Endothelial cell of umbilical vein (primary cell): ENCODE measurements at regions not wholly inside any gene's neighbourhood (a gene's known extent, or its start where the extent isn't known, plus 50 kb on each side); places are given as distances from the start of the nearest gene placed in this dataset.

Source experiments
- BruUV-seq: library from RNA; stranded (reverse); fragments of 400-500 nt; replicated peaks from 2 replicates; lab custom pipeline; 2021; lab: Mats Ljungman, UMichigan
- CTCF ChIA-PET: fragments of 300-600, 350-600 bp; sonication (Branson Sonifier 250); formaldehyde crosslinking; loops from one replicate; lab custom pipeline; 2021; ENCODE audit warnings: antibody characterized with exemption, inconsistent platforms; lab: Charles Lee
- POLR2A ChIA-PET: fragments of 300-600, 350-600 bp; sonication (Branson Sonifier 250); formaldehyde crosslinking; loops from one replicate; lab custom pipeline; 2021; ENCODE audit warnings: antibody characterized with exemption, inconsistent platforms; lab: Charles Lee
- DNase-seq: peaks from one replicate; pipeline ENCODE4 v3.0.0-alpha.2; 2011; ENCODE audit warnings: low read depth, low spot score
- FAIRE-seq: peaks from 2 replicates; lab custom pipeline; 2011; peaks lifted over from hg19 to GRCh38; lab: Jason Lieb, UNC
- H2AFZ ChIP-seq: 2 replicates; pipeline ENCODE4 v1.6.0; 2012; ENCODE audit warnings: low read depth, low read length, control low read depth, inconsistent platforms
- H3K27ac ChIP-seq: 2 replicates; pipeline ENCODE4 v1.5.1; 2011; ENCODE audit warnings: low read depth, mild to moderate bottlenecking, control low read depth, low read length, moderate library complexity; ENCODE audit not compliant: insufficient read depth
- H3K27me3 ChIP-seq, 2 experiments: 2 replicates each; pipeline versions ENCODE4 v1.6.0 to v1.6.1; 2011; ENCODE audit warnings: low read length in 2 of 2, mixed read lengths in 1 of 2; ENCODE audit not compliant: control insufficient read depth in 2 of 2, insufficient read depth in 2 of 2
- H3K36me3 ChIP-seq, 2 experiments: 2 replicates in 1 of 2; 3 replicates in 1 of 2; pipeline ENCODE4 v1.5.1; 2011; ENCODE audit warnings: low read length in 2 of 2, mild to moderate bottlenecking in 1 of 2, moderate library complexity in 1 of 2; ENCODE audit not compliant: control insufficient read depth in 2 of 2, insufficient read depth in 2 of 2; ENCODE audit errors: extremely low read depth in 1 of 2
- H3K4me1 ChIP-seq: 3 replicates; pipeline ENCODE4 v1.5.1; 2011; ENCODE audit warnings: mild to moderate bottlenecking, low read length; ENCODE audit not compliant: control insufficient read depth, insufficient read depth; ENCODE audit errors: extremely low read depth
- H3K4me2 ChIP-seq: 2 replicates; pipeline ENCODE4 v1.6.1; 2011; ENCODE audit warnings: low read length, control low read depth, mixed read lengths; ENCODE audit not compliant: insufficient read depth
- H3K4me3 ChIP-seq, 3 experiments: fragments of 200-600 bp in 1 of 3; sonication (generic), shearing (Covaris generic) in 1 of 3; replicated peaks in 1 of 3; 2 replicates each; pipeline ENCODE4 v1.5.1; 2011 to 2016; ENCODE audit warnings: control low read depth in 3 of 3, low read length in 3 of 3, mild to moderate bottlenecking in 2 of 3, inconsistent platforms in 1 of 3, low read depth in 1 of 3, moderate library complexity in 1 of 3; ENCODE audit not compliant: insufficient read depth in 1 of 3
- H3K79me2 ChIP-seq: 2 replicates; pipeline ENCODE4 v1.6.0; 2012; ENCODE audit warnings: low read length, inconsistent platforms; ENCODE audit not compliant: control insufficient read depth, insufficient read depth
- H3K9ac ChIP-seq: replicated peaks from 2 replicates; pipeline ENCODE3; 2011; ENCODE audit warnings: low read length, control low read depth; ENCODE audit not compliant: insufficient read depth; ENCODE audit errors: extremely low read depth
- H3K9me1 ChIP-seq: replicated peaks from 3 replicates; pipeline ENCODE4 v1.6.0; 2011; ENCODE audit warnings: mild to moderate bottlenecking, low read length; ENCODE audit not compliant: control insufficient read depth, insufficient read depth; ENCODE audit errors: extremely low read depth
- H3K9me3 ChIP-seq: replicated peaks from 2 replicates; pipeline ENCODE4 v1.5.1; 2012; ENCODE audit warnings: low read length, inconsistent platforms; ENCODE audit not compliant: control insufficient read depth, insufficient read depth
- H4K20me1 ChIP-seq: replicated peaks from 2 replicates; pipeline ENCODE3; 2011; ENCODE audit warnings: mild to moderate bottlenecking, low read length; ENCODE audit not compliant: control insufficient read depth, insufficient read depth; ENCODE audit errors: extremely low read depth
- CTCF ChIP-seq, 2 donors: IDR thresholded peaks; 1 replicate in 1 of 2; 2 replicates in 1 of 2; pipeline ENCODE4 v1.5.1; 2011; ENCODE audit warnings: low read length in 2 of 2, mild to moderate bottlenecking in 2 of 2, moderate library complexity in 2 of 2, control low read depth in 1 of 2, inconsistent platforms in 1 of 2, low read depth in 1 of 2; ENCODE audit not compliant: insufficient read depth in 1 of 2; ENCODE audit errors: extremely low read depth in 1 of 2
- EZH2 ChIP-seq: IDR thresholded peaks from 2 replicates; pipeline ENCODE4 v1.6.1; 2012; ENCODE audit warnings: borderline replicate concordance, low read depth, mild to moderate bottlenecking, moderate library complexity, low read length, inconsistent platforms; ENCODE audit not compliant: severe bottlenecking
- JUN ChIP-seq: IDR thresholded peaks from 2 replicates; pipeline ENCODE4 v1.6.1; 2011; ENCODE audit warnings: borderline replicate concordance, low read depth; ENCODE audit not compliant: insufficient read length, insufficient read depth
- MAX ChIP-seq: IDR thresholded peaks from 2 replicates; pipeline ENCODE4 v1.6.1; 2011; ENCODE audit not compliant: insufficient read depth, insufficient read length
- MYC ChIP-seq: IDR thresholded peaks from one replicate; pipeline ENCODE4 v1.6.1; 2011; ENCODE audit warnings: mild to moderate bottlenecking, low read depth, low read length
- POLR2A ChIP-seq: IDR thresholded peaks from 2 replicates; pipeline ENCODE4 v1.6.1; 2012; ENCODE audit warnings: low read depth, mild to moderate bottlenecking, control low read depth, low read length
- POLR2AphosphoS5 ChIP-seq: IDR thresholded peaks from 2 replicates; pipeline ENCODE4 v1.6.1; 2012; ENCODE audit warnings: low read depth, mild to moderate bottlenecking, control low read depth, low read length, moderate library complexity; ENCODE audit not compliant: insufficient read depth
- dilution Hi-C: fragments of 300-500 bp; cut with MboI; formaldehyde crosslinking; loops from one replicate; pipeline ENCODE4 v1.15.0; 2019; ENCODE audit warnings: low sequenced_read_pairs; ENCODE audit not compliant: extremely low pct_ligation_motif_present
- intact Hi-C: fragments of 100-400 bp; cut with micrococcal nuclease; formaldehyde crosslinking; loops from one replicate; pipeline ENCODE4 v1.10.0; 2022

- Histone ChIP-seq H3K4me1 (no peaks in the 10 kb centered on the region), H3K9ac (no peak overlapping the region), H3K9me1 (no peaks in the 10 kb centered on the region), H3K79me2 (no peaks in the 10 kb centered on the region), H3K27ac (no peak overlapping the region), H3K9me3 (peaks cover 3% of the 10 kb centered on the region), H3K4me2 (no peak overlapping the region), H2AFZ (no peak overlapping the region), H3K36me3 (no peaks in the 10 kb centered on the region), H3K27me3 (no peaks in the 10 kb centered on the region), H3K4me3 (no peak overlapping the region), H4K20me1 (no peaks in the 10 kb centered on the region)
- FAIRE-seq (no peak), DNase-seq (no peak)
- intact Hi-C loops (no loop called here), dilution Hi-C loops (no loop called here)
- no TSS peak for BruUV-seq
- no peak for TF ChIP-seq POLR2AphosphoS5
- CTCF ChIA-PET = no interaction called here
- POLR2A ChIA-PET = no interaction called here
Measured at GRCh38 chr13:111663953-111664421, 343.5 kb downstream of the TEX29 start.

- Histone ChIP-seq H2AFZ (no peak overlapping the region), H3K9ac (no peak overlapping the region), H3K4me1 (no peaks in the 10 kb centered on the region), H4K20me1 (no peaks in the 10 kb centered on the region), H3K9me3 (peaks cover 3% of the 10 kb centered on the region), H3K27ac (no peak overlapping the region), H3K9me1 (no peaks in the 10 kb centered on the region), H3K4me2 (no peak overlapping the region), H3K27me3 (no peaks in the 10 kb centered on the region), H3K79me2 (no peaks in the 10 kb centered on the region), H3K4me3 (no peak overlapping the region), H3K36me3 (no peaks in the 10 kb centered on the region)
- intact Hi-C loops (no loop called here), dilution Hi-C loops (no loop called here)
- POLR2A ChIA-PET = no interaction called here
- no peak for FAIRE-seq
- CTCF ChIA-PET = no interaction called here
- DNase-seq = no peak
- BruUV-seq = no TSS peak
- TF ChIP-seq MAX (no peak), MYC (no peak), CTCF (IDR thresholded peaks at IDR 0.05; ENCODE audit: extremely low read depth in 1 of 2, insufficient read depth in 1 of 2, low read depth in 1 of 2, low read length in 2 of 2) (no peak), JUN (no peak), POLR2A (no peak), EZH2 (no peak), POLR2AphosphoS5 (no peak)
Measured at GRCh38 chr13:111664696-111665095, 344.3 kb downstream of the TEX29 start.
